ENCODE measurements at regions not wholly inside any gene's neighbourhood (a gene's known extent, or its start where the extent isn't known, plus 50 kb on each side); places are given as distances from the start of the nearest gene placed in this dataset.

DNA sequence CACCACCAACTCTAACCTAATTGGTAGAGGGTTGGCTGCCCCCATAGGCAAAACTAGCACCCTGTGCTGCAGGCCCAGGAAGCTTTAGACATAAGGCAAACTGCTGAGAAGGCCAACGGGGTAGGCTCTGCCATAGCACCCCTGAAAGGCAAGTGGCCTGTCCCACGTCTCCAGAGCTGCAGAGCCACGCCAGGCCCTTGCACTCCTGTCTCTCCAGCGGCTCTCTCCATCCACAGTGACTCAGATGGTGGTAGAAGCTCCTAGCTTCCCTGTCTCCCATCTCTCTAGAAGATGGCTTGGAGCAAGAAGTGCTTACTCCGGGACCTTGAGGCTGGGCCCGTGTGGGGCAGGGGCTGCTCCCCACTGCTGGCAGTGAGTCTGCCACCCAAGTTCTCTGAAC lies 310.6 kb upstream of the ZMIZ1 start:
- Mint-ChIP-seq H3K36me3 (ENCODE audit: unreplicated experiment) (no peaks in the 10 kb centered on the region), H3K4me1 (ENCODE audit: low read depth, unreplicated experiment) (peaks cover 24% of the 10 kb centered on the region), H3K9me3 (ENCODE audit: unreplicated experiment) (peaks cover 8% of the 10 kb centered on the region), H3K27me3 (ENCODE audit: unreplicated experiment) (peaks cover 9% of the 10 kb centered on the region), H3K27ac (ENCODE audit: unreplicated experiment) (no peak overlapping the region), H3K4me3 (ENCODE audit: unreplicated experiment) (no peak overlapping the region)
- TF ChIP-seq, protein P1, sequence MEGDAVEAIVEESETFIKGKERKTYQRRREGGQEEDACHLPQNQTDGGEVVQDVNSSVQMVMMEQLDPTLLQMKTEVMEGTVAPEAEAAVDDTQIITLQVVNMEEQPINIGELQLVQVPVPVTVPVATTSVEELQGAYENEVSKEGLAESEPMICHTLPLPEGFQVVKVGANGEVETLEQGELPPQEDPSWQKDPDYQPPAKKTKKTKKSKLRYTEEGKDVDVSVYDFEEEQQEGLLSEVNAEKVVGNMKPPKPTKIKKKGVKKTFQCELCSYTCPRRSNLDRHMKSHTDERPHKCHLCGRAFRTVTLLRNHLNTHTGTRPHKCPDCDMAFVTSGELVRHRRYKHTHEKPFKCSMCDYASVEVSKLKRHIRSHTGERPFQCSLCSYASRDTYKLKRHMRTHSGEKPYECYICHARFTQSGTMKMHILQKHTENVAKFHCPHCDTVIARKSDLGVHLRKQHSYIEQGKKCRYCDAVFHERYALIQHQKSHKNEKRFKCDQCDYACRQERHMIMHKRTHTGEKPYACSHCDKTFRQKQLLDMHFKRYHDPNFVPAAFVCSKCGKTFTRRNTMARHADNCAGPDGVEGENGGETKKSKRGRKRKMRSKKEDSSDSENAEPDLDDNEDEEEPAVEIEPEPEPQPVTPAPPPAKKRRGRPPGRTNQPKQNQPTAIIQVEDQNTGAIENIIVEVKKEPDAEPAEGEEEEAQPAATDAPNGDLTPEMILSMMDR (IDR thresholded peaks at IDR 0.05; ENCODE audit: partially characterized antibody, unreplicated experiment) = no peak
- DNase-seq = no peak

DNA sequence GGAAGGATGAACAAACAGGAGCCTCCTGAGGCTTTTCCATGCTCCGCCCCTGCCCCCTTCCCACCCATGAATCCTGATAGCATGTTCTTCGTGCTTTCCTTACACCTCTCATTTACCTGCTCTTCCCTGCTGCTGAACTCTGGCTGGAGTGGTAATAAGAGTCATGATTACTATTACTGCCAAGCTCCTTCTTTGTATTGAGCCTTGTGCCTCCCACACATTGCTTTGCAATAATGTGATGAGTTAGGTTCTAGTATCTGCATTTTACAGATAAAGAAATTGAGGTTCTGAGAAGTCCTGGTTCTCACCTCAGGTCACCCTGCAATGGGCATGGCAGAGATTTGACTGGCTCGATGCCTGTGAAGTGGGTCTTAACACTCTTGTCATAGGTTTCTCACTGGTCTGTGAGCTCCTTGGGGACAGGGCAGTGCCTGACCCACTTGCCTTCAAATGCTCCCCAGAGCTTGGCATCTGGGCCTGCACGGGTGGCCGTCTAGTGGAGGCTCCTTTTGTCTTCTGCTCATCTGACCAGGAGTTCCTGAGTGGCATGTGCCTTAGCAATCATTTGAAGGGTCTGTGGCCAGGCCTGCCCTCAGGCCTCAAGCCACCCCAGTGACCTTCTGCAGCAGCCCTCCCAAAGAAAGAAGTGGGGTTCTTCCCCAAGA lies 309.2 kb upstream of the ZMIZ1 start:
- H3K4me3 Mint-ChIP-seq (ENCODE audit: unreplicated experiment) = no peak overlapping the region
- no peak overlapping the region for H3K27ac Mint-ChIP-seq (ENCODE audit: unreplicated experiment)
- no peak for DNase-seq
- TF ChIP-seq, protein P1 (IDR thresholded peaks at IDR 0.05; ENCODE audit: partially characterized antibody, unreplicated experiment) = no peak
- H3K4me1 Mint-ChIP-seq (ENCODE audit: low read depth, unreplicated experiment) = peaks cover 16% of the 10 kb centered on the region
- H3K9me3 Mint-ChIP-seq (ENCODE audit: unreplicated experiment) = peaks cover 5% of the 10 kb centered on the region
- peaks cover 9% of the 10 kb centered on the region for H3K27me3 Mint-ChIP-seq (ENCODE audit: unreplicated experiment)
- H3K36me3 Mint-ChIP-seq (ENCODE audit: unreplicated experiment) = no peaks in the 10 kb centered on the region

DNA sequence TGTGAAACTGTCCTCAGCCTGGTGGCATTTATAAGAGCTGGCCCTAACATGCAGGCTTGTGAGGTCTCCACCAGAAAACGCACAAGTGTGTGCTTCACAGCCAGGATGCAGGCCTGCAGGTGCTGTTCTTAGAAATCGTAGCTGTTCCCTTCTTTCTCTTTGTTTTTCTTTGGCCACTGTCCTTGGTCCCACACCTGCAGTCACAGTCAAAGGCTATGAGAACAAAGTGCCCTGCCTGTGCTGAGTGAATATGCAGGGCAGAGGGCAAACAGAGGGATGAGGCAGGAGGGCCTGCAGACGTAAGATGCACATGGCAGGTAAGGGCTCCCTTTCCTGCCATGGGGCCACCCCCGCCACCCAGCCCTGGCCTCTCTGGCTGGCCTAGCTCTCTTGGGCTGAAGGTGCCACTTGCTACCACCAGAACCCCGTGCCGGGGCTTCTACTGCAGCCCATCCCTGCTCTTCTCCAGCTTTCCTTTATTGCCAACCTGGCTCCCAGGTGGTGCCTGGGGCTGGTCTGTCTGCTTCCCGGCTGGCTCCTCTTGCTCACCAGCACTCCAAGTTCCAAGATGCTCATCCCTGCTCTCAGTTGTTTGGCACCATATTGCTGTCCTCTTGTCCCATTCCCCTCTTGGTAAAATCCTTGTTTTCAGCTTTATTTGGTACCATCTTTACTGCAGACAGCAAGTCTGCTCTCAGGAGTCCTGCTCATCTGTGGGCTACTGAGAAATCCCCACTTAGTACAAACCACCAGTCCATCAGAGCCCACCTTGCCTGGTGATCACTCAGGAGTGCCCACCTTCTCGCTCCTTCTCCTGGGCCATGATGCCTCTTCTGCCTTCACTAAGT lies 308.1 kb upstream of the ZMIZ1 start:
- Mint-ChIP-seq H3K27ac (ENCODE audit: unreplicated experiment) (no peak overlapping the region), H3K4me3 (ENCODE audit: unreplicated experiment) (no peak overlapping the region), H3K36me3 (ENCODE audit: unreplicated experiment) (no peaks in the 10 kb centered on the region), H3K9me3 (ENCODE audit: unreplicated experiment) (peaks cover 5% of the 10 kb centered on the region), H3K27me3 (ENCODE audit: unreplicated experiment) (peaks cover 9% of the 10 kb centered on the region), H3K4me1 (ENCODE audit: low read depth, unreplicated experiment) (peaks cover 16% of the 10 kb centered on the region)
- TF ChIP-seq, protein P1 (IDR thresholded peaks at IDR 0.05; ENCODE audit: partially characterized antibody, unreplicated experiment) = no peak
- DNase-seq = no peak

DNA sequence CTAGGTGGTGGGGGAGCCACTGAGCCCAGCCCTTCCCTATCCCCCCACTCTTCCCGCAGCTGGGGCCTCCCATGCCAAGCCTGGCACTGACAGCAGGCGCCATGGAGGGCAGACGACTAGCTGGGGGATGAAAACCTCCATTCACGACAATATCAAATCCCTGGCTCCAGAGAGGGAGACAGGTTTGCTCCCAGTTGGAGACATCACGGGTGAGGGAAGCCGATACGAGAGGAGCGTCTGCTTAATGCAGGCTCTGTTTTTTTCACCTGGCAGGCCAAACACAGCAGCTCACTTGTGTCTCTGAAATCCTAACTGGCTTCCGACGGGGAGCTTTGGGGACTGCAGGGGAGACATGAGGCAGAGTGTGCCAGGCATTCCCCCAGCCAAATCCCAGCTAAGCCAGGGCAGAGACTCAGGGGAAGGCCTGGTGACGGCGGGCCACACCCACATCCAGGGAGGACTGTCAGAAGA lies 307.4 kb upstream of the ZMIZ1 start:
- peaks cover 12% of the 10 kb centered on the region for H3K27me3 Mint-ChIP-seq (ENCODE audit: unreplicated experiment)
- no peak overlapping the region for H3K4me3 Mint-ChIP-seq (ENCODE audit: unreplicated experiment)
- no peaks in the 10 kb centered on the region for H3K36me3 Mint-ChIP-seq (ENCODE audit: unreplicated experiment)
- H3K4me1 Mint-ChIP-seq (ENCODE audit: low read depth, unreplicated experiment) = peaks cover 17% of the 10 kb centered on the region
- no peak overlapping the region for H3K27ac Mint-ChIP-seq (ENCODE audit: unreplicated experiment)
- peaks cover 2% of the 10 kb centered on the region for H3K9me3 Mint-ChIP-seq (ENCODE audit: unreplicated experiment)
- TF ChIP-seq, protein P1 (IDR thresholded peaks at IDR 0.05; ENCODE audit: partially characterized antibody, unreplicated experiment) = no peak
- no peak for DNase-seq
